ENCODE measurements at regions not wholly inside any gene's neighbourhood (a gene's known extent, or its start where the extent isn't known, plus 50 kb on each side); places are given as distances from the start of the nearest gene placed in this dataset.
"Not testable (repeated sequence)": the region's sequence is repeated elsewhere in the genome, so short reads cannot be mapped to it uniquely, and the experiment has no call there.

GRCh38 chr17:68670967-68671693 is 70.0 kb upstream of the FAM20A start:
- no peak overlapping the region for H3K27ac ChIP-seq (ENCODE audit: low read depth in 1 of 2, low read length in 2 of 2)
- intact Hi-C loops (cut with DNase I), result no loop called here
- DNase-seq (no peak), ATAC-seq (ENCODE audit: low FRiP score) (no peak)
- no peaks in the 10 kb centered on the region for H3K27me3 ChIP-seq (ENCODE audit: control insufficient read depth in 1 of 2, insufficient read depth in 2 of 2, low read length in 1 of 2)
- H3K9me3 ChIP-seq (ENCODE audit: control insufficient read depth, low read length), result peaks cover 2% of the 10 kb centered on the region
- H3K4me1 ChIP-seq (ENCODE audit: control insufficient read depth in 1 of 2, insufficient read depth in 2 of 2, low read length in 2 of 2), result no peaks in the 10 kb centered on the region
- WGBS, 2 donors, result 72 to 73% methylated on average over 7 of the region's 7 CpGs
- no peaks in the 10 kb centered on the region for H3K36me3 ChIP-seq (ENCODE audit: control insufficient read depth in 1 of 2, insufficient read depth in 2 of 2, low read length in 1 of 2)
- H3K4me3 ChIP-seq (ENCODE audit: low read length in 2 of 2), result no peak overlapping the region

DNA sequence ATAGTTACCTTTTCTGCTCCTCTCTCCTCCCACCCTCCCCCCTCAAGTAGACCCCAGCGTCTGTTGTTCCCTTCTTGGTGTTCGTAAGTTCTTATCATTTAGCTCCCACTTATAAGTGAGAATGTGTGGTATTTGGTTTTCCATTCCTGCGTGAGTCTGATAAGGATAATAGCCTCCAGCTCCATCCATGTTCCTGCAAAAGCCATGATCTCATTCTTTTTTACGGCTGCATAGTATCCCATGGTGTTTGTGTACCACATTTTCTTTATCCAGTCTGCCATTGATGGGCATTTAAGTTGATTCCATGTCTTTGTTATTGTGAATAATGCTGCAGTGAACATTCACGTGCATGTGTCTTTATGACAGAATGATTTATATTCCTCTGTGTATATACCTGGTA is 65.3 kb upstream of the FAM20A start:
- H3K4me3 ChIP-seq (ENCODE audit: low read length in 2 of 2); H3K27ac ChIP-seq (ENCODE audit: low read depth in 1 of 2, low read length in 2 of 2); H3K9me3 ChIP-seq (ENCODE audit: control insufficient read depth, low read length); ATAC-seq (ENCODE audit: low FRiP score); H3K4me1 ChIP-seq (ENCODE audit: control insufficient read depth in 1 of 2, insufficient read depth in 2 of 2, low read length in 2 of 2); H3K36me3 ChIP-seq (ENCODE audit: control insufficient read depth in 1 of 2, insufficient read depth in 2 of 2, low read length in 1 of 2); DNase-seq; intact Hi-C loops (cut with DNase I); H3K27me3 ChIP-seq (ENCODE audit: control insufficient read depth in 1 of 2, insufficient read depth in 2 of 2, low read length in 1 of 2): not testable (repeated sequence)
- WGBS, 2 donors, result 48 to 56% methylated on average over 5 of the region's 5 CpGs

DNA sequence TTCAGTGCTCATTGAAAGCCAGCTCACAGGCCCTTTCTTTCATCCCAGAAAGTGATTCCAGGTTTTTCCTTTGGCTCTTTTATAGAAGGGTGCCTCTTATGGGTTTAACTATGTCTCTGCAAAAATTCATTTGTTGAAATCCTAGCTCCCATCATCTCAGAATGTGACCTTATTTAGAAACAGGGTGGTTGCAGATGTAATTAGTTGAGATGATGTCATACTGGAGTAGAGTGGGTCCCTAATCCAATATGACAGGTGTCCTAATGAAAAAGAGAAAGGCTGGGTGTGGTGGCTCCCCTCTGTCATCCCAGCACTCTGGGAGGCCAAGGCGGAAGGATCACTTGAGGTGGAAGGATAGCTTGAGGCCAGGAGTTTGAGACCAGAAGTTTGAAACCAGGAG is 64.2 kb upstream of the FAM20A start:
- Histone ChIP-seq H3K27ac (ENCODE audit: low read depth in 1 of 2, low read length in 2 of 2) (no peak overlapping the region), H3K9me3 (ENCODE audit: control insufficient read depth, low read length) (peaks cover 2% of the 10 kb centered on the region), H3K4me3 (ENCODE audit: low read length in 2 of 2) (no peak overlapping the region), H3K36me3 (ENCODE audit: control insufficient read depth in 1 of 2, insufficient read depth in 2 of 2, low read length in 1 of 2) (no peaks in the 10 kb centered on the region), H3K27me3 (ENCODE audit: control insufficient read depth in 1 of 2, insufficient read depth in 2 of 2, low read length in 1 of 2) (no peaks in the 10 kb centered on the region), H3K4me1 (ENCODE audit: control insufficient read depth in 1 of 2, insufficient read depth in 2 of 2, low read length in 2 of 2) (no peaks in the 10 kb centered on the region)
- DNase-seq (no peak), ATAC-seq (ENCODE audit: low FRiP score) (no peak)
- 95% methylated on average over 1 of the region's 1 CpG for WGBS, 2 donors
- intact Hi-C loops (cut with DNase I), result no loop called here

DNA sequence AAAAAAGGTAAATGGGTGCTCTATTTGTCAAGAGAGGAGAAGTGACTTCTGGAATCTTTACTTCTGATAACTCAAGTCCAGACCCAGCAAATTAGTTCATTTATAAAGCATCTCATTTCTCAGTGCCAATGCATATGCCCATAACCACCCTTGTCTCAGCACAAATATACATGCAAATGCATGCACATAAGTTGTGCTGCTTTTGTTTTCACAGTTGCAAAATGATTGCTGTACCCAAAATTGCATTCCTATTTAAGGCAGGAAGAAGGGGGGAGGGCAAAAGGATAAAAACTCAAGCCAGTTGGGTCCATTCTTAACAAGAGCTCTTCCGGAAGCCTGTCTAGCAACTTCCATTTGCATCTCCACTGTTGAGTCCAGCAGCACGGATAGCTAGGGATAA is 61.3 kb upstream of the FAM20A start:
- H3K36me3 ChIP-seq (ENCODE audit: control insufficient read depth in 1 of 2, insufficient read depth in 2 of 2, low read length in 1 of 2), result no peaks in the 10 kb centered on the region
- 84 to 88% methylated on average over 2 of the region's 2 CpGs for WGBS, 2 donors
- no peaks in the 10 kb centered on the region for H3K4me1 ChIP-seq (ENCODE audit: control insufficient read depth in 1 of 2, insufficient read depth in 2 of 2, low read length in 2 of 2)
- ATAC-seq (ENCODE audit: low FRiP score), result no peak
- intact Hi-C loops (cut with DNase I), result no loop called here
- H3K4me3 ChIP-seq (ENCODE audit: low read length in 2 of 2), result no peak overlapping the region
- no peaks in the 10 kb centered on the region for H3K27me3 ChIP-seq (ENCODE audit: control insufficient read depth in 1 of 2, insufficient read depth in 2 of 2, low read length in 1 of 2)
- H3K9me3 ChIP-seq (ENCODE audit: control insufficient read depth, low read length), result no peaks in the 10 kb centered on the region
- no peak for DNase-seq
- H3K27ac ChIP-seq (ENCODE audit: low read depth in 1 of 2, low read length in 2 of 2), result no peak overlapping the region

- WGBS, 2 donors, result 61 to 65% methylated on average over 4 of the region's 4 CpGs
- no peak for ATAC-seq (ENCODE audit: low FRiP score)
- intact Hi-C loops (cut with DNase I), result no loop called here
- Histone ChIP-seq H3K4me1 (ENCODE audit: control insufficient read depth in 1 of 2, insufficient read depth in 2 of 2, low read length in 2 of 2) (no peaks in the 10 kb centered on the region), H3K9me3 (ENCODE audit: control insufficient read depth, low read length) (no peaks in the 10 kb centered on the region), H3K27ac (ENCODE audit: low read depth in 1 of 2, low read length in 2 of 2) (no peak overlapping the region), H3K36me3 (ENCODE audit: control insufficient read depth in 1 of 2, insufficient read depth in 2 of 2, low read length in 1 of 2) (no peaks in the 10 kb centered on the region), H3K27me3 (ENCODE audit: control insufficient read depth in 1 of 2, insufficient read depth in 2 of 2, low read length in 1 of 2) (no peaks in the 10 kb centered on the region), H3K4me3 (ENCODE audit: low read length in 2 of 2) (no peak overlapping the region)
- no peak for DNase-seq
These were observed 60.9 kb upstream of the FAM20A start for GRCh38 chr17:68662037-68662432.

DNA sequence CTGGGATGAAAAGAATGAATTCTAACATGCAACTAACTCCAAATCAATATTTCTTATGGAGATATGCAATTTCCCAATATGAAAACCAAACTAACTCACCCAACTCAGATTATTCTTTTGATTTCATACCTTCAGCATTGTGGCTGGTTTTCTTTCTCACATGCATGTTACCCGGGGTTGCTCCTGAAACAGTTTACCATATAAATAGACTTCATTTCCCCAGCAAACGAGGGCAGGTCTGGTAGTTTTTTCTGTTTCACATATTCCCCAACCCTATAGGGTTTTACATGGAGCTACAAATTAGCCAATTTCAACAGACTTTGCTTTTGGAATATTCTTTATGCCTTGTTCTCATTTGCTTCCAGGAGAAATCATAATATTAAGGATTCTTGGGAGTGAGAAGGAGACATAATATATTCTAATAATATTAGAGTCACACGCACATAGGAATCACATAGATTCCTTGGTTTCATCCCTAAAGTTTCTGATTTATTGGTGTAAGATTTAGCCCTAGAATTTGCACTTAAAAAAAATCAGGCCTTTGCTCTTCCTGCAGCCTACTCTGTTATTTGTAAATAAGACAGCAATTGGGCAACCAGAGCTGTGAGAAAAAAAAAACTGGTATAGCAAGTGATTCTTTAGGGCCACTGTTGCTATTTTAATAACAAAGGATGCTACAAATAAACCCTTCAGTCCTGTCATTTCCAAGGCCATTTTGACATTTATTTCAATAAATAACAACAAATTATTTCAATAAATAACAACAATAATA is 60.3 kb upstream of the FAM20A start:
- no peak for ATAC-seq (ENCODE audit: low FRiP score)
- H3K27ac ChIP-seq (ENCODE audit: low read depth in 1 of 2, low read length in 2 of 2), result no peak overlapping the region
- no peaks in the 10 kb centered on the region for H3K4me1 ChIP-seq (ENCODE audit: control insufficient read depth in 1 of 2, insufficient read depth in 2 of 2, low read length in 2 of 2)
- no peaks in the 10 kb centered on the region for H3K9me3 ChIP-seq (ENCODE audit: control insufficient read depth, low read length)
- no peaks in the 10 kb centered on the region for H3K27me3 ChIP-seq (ENCODE audit: control insufficient read depth in 1 of 2, insufficient read depth in 2 of 2, low read length in 1 of 2)
- no peaks in the 10 kb centered on the region for H3K36me3 ChIP-seq (ENCODE audit: control insufficient read depth in 1 of 2, insufficient read depth in 2 of 2, low read length in 1 of 2)
- DNase-seq, result no peak
- 68 to 69% methylated on average over 3 of the region's 3 CpGs for WGBS, 2 donors
- H3K4me3 ChIP-seq (ENCODE audit: low read length in 2 of 2), result no peak overlapping the region
- intact Hi-C loops (cut with DNase I), result no loop called here

DNA sequence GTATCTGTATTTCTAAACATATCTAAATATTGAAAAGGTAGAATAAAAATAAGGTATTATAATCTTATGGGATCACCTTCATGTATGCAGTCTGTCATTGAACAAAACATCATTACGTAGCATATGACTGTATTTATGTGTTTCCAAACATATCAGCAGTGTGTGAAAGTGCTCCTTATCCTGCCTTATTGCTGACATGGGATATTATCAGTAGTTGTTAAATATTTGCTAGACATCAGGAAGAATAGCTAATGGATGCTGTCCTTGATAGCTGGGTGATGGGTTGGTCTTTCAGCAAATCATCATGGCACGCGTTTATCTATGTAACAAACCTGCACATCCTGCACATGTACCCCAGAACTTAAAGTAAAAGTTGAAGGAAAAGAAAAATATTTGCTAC is 59.1 kb upstream of the FAM20A start:
- ATAC-seq (ENCODE audit: low FRiP score) (no peak), DNase-seq (no peak)
- no peaks in the 10 kb centered on the region for H3K36me3 ChIP-seq (ENCODE audit: control insufficient read depth in 1 of 2, insufficient read depth in 2 of 2, low read length in 1 of 2)
- H3K4me3 ChIP-seq (ENCODE audit: low read length in 2 of 2), result no peak overlapping the region
- no peak overlapping the region for H3K27ac ChIP-seq (ENCODE audit: low read depth in 1 of 2, low read length in 2 of 2)
- H3K27me3 ChIP-seq (ENCODE audit: control insufficient read depth in 1 of 2, insufficient read depth in 2 of 2, low read length in 1 of 2), result no peaks in the 10 kb centered on the region
- 75 to 91% methylated on average over 3 of the region's 3 CpGs for WGBS, 2 donors
- no peaks in the 10 kb centered on the region for H3K9me3 ChIP-seq (ENCODE audit: control insufficient read depth, low read length)
- no peaks in the 10 kb centered on the region for H3K4me1 ChIP-seq (ENCODE audit: control insufficient read depth in 1 of 2, insufficient read depth in 2 of 2, low read length in 2 of 2)
- intact Hi-C loops (cut with DNase I), result no loop called here

- Histone ChIP-seq H3K4me1 (ENCODE audit: control insufficient read depth in 1 of 2, insufficient read depth in 2 of 2, low read length in 2 of 2) (no peaks in the 10 kb centered on the region), H3K27me3 (ENCODE audit: control insufficient read depth in 1 of 2, insufficient read depth in 2 of 2, low read length in 1 of 2) (no peaks in the 10 kb centered on the region), H3K9me3 (ENCODE audit: control insufficient read depth, low read length) (no peaks in the 10 kb centered on the region), H3K36me3 (ENCODE audit: control insufficient read depth in 1 of 2, insufficient read depth in 2 of 2, low read length in 1 of 2) (no peaks in the 10 kb centered on the region), H3K27ac (ENCODE audit: low read depth in 1 of 2, low read length in 2 of 2) (no peak overlapping the region), H3K4me3 (ENCODE audit: low read length in 2 of 2) (no peak overlapping the region)
- DNase-seq, result no peak
- intact Hi-C loops (cut with DNase I), result no loop called here
- no peak for ATAC-seq (ENCODE audit: low FRiP score)
- 81 to 84% methylated on average over 7 of the region's 7 CpGs for WGBS, 2 donors
These were observed 58.0 kb upstream of the FAM20A start for GRCh38 chr17:68658999-68659780.

Data from aorta (tissue), 5 donors.